ENCODE measurements at regions not wholly inside any gene's neighbourhood (a gene's known extent, or its start where the extent isn't known, plus 50 kb on each side); places are given as distances from the start of the nearest gene placed in this dataset.

GRCh38 chr2:121085801-121086200 lies 199.2 kb downstream of the TFCP2L1 start:
- DNase-seq, result no peak

- DNase-seq, result no peak
Observed at GRCh38 chr2:121086450-121086849, 198.6 kb downstream of the TFCP2L1 start.

- no peak for DNase-seq
Observed at GRCh38 chr2:121087117-121087516, 197.9 kb downstream of the TFCP2L1 start.

DNA sequence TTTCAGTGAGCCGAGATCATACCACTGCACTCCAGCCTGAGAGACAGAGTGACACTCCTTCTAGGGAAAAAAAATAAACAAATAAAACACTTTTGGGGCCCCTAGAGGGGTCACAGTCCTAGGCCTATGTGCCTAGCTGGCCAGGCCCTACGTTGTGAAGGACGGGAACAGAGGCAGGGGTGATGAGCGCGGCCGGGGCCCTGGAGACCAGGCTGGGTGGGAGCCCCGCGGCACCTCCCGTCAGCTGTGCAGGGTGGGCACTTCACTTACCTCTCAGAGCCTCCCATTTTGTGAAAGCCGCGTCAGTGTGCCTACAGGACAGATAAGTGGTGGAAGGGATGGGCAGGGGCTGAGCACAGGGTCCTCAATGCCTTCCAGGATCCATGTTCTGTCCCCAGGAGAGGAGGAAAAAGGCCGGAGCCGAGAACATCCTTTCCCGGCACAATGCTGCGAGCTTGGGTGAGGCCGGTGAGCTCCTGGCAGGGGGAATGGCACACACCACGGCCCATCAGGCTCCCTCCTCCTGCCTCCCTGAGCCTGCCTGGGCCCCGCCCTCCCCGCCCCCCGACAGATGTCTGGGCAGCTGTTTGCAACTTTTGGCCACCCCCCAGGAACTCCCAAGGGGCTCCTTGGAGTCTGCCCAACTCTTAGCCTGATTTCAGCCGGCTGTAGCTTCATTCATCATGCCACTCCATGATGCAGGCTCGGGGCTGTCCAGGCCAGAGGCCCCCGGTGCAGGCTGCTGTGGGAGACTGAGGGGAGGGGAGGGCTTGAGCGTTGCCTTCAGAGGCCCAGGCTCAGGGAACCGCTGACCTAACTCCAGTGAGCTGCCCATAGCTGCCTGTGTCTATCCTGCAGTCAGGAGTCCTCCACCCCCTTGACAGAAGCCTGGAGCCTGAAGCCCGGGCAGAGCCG lies 196.5 kb downstream of the TFCP2L1 start:
- no peak for DNase-seq

DNA sequence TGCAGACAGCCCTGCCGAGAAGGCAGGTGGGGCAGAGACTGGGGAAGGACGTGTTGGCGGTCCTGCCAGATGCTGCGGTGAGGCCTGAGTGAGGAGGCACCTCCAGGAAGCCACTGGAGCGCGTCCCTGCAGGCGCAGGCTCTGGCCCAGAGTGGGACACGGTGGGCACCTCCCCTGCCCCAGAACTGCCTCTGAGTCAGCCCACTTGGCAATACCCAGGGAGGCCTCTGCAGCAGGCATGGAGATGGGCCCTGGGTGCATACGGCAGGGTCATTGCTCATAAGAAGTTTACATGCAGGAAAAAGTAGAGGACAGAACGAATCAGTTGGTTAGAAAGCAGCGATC lies 195.9 kb downstream of the TFCP2L1 start:
- DNase-seq, result no peak

DNA sequence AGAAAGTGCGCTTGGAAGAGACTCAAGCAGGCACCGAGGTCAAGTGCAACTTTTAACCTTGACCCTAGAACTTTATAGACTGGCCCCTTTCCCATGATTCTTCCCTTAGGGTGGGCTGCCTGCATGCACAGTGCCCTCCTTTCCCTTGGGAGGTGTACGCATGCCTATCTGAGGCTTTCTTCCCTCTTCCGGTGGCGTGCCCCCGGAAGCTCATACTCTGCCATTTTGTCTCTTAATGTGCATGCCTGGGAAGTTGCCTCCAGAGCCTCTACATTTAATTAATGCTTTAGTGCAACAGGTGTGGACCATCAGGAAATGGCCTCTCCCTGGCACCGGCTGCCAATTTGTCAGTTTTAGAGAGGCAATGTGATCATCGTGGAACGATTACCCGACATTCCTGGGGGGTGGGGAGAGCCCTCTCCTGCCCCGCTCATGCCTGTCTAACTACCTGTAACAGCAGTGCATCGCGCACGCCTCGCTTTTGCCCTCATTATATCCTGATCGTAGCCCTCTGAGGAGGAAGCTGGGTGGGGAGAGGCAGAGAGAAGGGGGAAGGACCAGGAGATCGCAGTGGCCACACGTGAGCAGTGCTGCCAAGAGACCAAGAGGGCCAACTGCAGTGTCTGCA lies 194.8 kb downstream of the TFCP2L1 start:
- DNase-seq, result no peak

DNA sequence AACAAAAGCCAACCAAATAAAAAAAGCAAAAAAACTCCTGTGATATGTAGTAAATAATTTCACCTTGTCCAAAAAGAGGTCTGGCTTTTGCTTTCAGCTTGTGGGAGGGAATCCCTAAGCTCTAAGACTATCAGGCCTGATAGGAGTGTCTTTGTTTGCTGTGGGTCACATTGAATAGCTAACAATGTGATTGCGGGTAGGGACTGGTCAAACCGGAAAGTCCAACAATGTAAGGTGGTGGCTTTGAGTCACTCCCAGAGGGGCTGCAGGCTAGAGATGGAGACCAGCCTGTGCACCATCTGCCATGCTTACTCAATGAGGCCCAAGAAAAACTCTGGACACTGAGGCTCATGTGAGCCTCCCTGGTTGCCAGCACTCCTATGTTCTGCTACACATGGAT lies 192.9 kb downstream of the TFCP2L1 start:
- no peak for DNase-seq

DNA sequence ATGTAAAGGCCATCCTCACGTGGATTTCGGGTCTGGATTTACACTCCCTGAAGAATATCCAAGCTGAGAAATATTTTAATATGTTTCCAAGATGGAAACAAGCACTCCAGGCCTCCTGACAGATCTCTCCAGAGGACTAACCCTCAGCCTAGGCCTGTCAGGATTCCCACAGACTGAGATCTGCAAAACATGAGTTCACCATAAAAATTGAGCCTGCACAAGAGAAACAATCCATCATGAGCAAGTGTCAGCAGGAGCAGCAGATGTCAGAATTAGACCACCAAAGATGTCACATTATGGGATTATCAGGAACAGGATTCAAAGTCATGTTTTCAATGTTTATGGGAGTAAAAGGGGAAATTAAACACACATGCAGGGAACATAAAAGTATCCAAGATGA lies 191.3 kb downstream of the TFCP2L1 start:
- DNase-seq, result no peak

DNA sequence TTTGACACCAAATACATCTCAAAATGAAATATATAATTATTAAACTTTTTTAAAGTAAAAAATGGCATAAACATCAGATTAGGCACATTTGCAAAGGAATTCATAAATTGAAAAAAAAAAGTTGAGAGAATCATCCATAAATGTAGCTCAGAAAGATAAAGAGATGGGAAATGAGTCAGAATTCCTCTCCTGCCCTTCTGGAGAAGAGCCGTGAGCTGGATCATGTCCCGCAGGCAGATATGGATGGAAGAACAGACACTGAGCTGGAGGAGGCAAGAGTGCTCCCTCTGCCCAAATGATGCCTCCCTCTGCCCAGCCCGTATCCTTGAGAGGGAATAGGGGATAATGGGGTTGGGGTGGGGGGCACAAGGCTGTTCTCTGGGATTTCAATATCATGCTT lies 190.9 kb downstream of the TFCP2L1 start:
- DNase-seq, result no peak

- no peak for DNase-seq
Observed at GRCh38 chr2:121094845-121095244, 190.2 kb downstream of the TFCP2L1 start.

DNA sequence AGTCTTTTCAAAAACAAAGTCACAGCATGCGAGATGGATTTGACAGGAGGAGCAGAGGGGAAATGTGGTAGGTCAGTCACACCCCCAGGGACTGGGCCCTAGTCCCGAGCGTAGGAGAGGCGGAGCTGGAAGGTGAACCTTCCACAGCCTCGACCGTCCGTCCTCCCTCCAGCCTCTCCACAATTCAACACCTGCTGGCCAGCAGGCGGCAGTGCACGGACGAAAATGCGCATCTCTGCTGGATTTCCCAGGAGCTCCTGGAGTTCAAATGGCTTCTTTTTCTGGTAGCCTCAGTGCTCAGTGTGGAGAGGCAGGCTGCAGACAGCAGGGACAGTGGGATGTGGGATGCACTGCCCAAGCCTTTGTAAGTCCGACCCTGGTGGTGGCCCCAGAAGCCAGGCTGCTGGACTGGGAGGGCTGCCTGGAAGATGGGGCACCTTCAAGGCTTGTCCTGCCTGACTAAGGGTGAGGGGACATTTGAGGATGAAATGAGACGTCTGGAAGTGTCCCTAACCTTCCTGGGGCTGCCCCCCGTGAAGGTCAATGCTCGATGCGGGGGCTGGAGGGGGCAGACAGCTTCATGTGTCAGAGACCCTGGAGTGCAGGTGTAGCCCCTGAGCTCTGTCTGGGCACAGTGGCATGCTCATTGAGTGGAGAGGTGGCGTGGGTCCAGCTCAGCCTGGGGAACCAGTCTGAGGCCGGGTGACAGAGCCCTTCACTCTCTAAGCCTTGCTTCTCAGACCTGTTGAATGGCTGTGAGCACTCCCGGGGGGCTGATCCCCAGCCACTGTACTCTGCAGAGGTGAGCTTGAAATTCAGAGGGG lies 189.5 kb downstream of the TFCP2L1 start:
- DNase-seq, result no peak

GRCh38 chr2:121096611-121097010 lies 188.4 kb downstream of the TFCP2L1 start:
- DNase-seq, result no peak

DNA sequence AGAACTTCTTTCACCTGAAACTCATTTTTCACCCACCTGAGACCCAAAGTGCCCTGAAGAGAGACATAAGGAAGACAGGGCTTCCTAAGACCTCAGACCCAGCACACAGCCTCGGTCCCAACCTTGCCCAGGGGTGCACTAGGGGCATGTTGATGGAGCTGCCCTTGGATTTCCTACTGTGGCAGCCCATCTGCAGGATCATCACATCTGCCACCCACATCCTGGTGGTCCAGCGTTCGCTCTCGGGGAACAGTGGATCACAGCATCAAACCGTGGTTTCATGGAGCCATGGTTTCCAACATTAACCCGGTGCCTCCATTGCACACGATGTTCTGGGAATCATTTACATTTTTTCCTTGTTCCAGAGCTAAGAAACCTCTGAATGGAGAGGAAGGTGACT lies 186.4 kb downstream of the TFCP2L1 start:
- no peak for DNase-seq

GRCh38 chr2:121099329-121100290 lies 185.4 kb downstream of the TFCP2L1 start:
- no peak for DNase-seq

- DNase-seq, result no peak
Observed at GRCh38 chr2:121101093-121101715, 183.8 kb downstream of the TFCP2L1 start.

GRCh38 chr2:121102941-121103340 lies 182.1 kb downstream of the TFCP2L1 start:
- no peak for DNase-seq

DNA sequence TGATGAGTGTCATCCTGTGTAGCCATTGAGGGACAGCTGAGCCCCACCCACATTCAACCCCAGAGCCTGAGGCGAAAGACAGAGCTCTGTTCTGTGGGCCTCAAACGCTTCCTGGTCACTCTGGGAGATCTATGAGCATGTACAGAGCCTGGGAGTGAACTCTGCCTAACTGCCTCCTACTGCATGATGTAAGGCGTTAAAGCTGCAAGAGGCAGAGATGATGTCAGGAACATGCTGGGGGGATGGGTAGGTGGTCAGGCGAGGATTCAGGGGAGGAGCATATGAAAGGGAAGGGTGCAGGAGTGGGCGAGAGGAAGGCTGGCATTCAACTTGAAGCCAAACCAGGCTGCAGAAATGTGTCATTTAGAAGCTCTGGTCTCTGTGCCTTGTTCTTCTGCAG lies 181.0 kb downstream of the TFCP2L1 start:
- DNase-seq, result no peak

GRCh38 chr2:121104721-121105141 lies 180.3 kb downstream of the TFCP2L1 start:
- DNase-seq, result no peak

DNA sequence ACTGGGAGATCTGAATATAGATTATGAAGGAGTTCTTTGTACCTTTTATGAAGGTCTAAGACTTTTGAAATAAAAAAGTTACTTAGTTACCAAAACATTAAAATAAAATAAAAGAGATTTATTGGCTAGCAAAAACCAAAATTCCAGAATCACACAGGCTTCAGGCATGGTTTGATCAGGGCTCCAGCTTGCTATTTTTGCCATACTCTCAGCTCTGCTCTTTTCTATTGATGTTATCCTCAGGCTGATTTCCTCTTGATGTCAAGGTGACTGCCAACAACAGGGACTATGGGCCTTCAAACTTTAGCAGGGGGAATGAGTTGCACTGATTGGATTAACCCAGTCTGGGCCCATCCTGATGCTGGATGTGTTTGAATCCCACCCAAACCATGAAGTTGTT lies 174.1 kb downstream of the TFCP2L1 start:
- no peak for DNase-seq

DNA sequence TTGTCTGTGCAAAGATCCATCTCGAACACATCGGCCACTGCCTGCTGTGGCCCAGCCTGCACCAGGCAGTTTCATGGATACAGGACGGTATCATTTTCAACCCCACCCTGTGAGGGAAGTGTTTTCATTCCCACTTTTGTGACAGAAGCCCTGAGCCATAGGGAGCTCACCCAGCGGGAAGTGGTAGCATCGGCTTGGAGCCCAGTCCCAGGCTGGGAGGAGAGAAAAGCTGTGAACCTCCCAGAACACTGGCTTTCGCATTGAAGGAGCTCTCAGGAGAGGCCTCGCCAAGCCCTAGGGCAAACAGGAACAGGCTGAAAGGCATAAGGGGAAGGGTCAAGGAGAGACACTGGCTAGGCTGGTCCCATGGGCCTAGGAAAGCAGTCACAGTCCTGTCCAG lies 166.1 kb downstream of the TFCP2L1 start:
- no peak for DNase-seq

GRCh38 chr2:121120411-121120810 lies 164.6 kb downstream of the TFCP2L1 start:
- no peak for DNase-seq

DNA sequence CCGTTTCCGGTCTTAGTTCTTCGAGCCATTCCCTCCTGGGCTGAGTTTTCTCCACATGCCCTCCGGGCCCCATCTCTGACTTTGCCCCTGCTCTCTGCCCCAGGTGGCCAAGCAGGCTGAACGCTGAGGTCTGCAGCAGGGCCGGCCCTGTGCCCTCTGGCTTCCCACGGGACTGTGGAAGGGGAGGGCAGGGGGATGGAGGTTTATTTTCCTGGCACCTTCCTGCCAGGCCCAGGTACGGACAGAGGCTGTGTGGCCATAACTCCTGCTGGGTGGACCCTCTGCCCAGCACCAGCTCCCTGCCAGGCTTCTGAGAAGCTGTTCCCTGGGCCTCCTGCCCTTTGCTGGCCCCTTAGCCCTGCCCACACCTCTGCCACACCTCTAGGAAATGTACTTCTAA lies 164.0 kb downstream of the TFCP2L1 start:
- DNase-seq, result no peak
